CD4-positive, alpha-beta T cell treated with Interleukin-15 for 4 hours (primary cell): ENCODE measurements at regions not wholly inside any gene's neighbourhood (a gene's known extent, or its start where the extent isn't known, plus 50 kb on each side); places are given as distances from the start of the nearest gene placed in this dataset.
"Not testable (repeated sequence)": the region's sequence is repeated elsewhere in the genome, so short reads cannot be mapped to it uniquely, and the experiment has no call there.

Source experiments
- DNase-seq: peaks from one replicate; pipeline ENCODE4 v3.0.0-alpha.2; 2020; ENCODE audit warnings: low spot score

DNA sequence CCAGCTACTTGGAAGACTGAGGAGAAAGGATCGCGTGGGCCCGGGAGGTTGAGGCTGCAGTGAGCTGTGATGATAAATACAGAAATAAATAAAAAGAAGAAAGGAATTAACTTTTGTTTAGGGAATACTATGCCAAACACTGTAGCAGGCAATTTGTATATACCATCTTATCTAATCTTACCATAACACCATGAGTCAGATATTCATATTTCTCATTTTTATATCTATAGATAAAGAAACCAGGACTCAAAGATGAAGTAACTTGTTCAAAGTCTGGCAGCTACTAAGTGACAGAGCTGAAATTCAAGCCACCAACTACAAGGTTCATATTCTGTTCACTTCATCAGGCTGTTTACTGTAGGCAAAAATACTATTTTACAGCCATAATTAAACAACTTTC lies 119.2 kb upstream of the SLC39A10 start:
- no peak for DNase-seq

DNA sequence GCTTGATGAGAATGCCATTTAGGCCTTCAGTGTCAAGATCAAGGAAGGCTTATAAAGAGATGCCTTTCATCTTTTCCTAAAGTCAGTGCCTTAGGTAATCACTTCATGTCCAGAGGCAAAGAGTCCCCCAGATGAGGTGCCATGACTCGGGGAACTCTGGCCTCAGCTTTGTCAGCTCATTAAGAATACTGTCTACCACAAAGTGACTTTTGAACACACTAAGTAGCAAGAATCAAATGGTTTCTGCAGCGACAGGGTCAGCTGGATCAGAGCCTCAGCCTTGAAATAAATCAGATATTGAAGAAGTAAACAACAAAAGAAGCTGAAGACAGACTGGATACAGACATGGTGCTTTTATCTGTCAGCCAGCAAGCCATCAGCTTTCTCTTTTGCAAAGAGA lies 120.1 kb upstream of the SLC39A10 start:
- no peak for DNase-seq

DNA sequence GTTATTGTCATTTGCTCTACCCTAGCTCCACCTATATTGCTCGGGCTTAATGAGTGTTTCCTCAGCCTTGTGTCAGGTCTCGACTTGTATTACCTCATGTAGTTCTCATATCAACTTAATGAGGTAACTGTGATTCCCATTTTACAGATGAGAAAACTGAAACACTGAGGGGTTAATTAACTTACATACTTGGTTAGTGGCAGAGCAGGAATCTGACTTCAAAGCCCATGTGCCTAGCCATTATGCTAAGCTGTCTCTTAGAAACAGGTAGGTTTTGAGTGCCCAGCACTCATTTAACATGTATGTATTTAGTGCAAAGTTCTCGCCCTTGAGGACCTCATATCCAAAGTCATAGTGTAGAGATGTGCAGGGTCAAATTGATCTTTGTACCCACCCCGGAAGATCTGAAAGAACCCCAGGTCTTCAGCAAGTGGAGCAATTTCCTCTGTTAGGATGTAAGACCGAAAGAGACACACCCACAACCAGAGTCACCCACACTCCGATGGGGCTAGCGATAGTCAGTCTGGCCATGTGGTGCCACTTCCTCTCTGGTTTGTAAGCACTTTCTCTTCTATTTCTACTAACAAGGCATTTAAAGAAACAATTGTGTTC lies 121.0 kb upstream of the SLC39A10 start:
- peak; percentile 82 for DNase-seq

DNA sequence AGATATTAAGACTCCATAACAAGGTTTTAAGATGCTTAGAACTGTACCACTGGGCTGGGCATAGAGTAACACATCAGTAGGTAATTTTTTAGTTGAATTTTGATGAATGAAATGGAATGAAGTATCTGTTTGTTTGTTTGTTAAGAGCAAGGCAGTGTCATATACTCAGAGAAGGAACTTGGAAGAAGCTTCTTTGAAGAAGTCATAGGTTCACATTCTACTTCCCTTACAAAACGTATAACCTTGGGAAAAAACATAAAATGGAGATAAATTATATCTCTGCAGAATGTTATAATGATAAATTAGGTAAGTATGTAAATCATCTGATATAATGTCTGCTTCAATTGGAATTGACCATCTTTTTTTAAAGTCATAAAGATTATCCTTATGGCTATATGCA lies 122.1 kb upstream of the SLC39A10 start:
- DNase-seq: no peak

GRCh38 chr2:195533771-195534642 lies 123.0 kb upstream of the SLC39A10 start:
- peak; percentile 74 for DNase-seq

GRCh38 chr2:195532628-195533271 lies 124.3 kb upstream of the SLC39A10 start:
- DNase-seq: peak; percentile 71

GRCh38 chr2:195532255-195532627 lies 124.8 kb upstream of the SLC39A10 start:
- no peak for DNase-seq

DNA sequence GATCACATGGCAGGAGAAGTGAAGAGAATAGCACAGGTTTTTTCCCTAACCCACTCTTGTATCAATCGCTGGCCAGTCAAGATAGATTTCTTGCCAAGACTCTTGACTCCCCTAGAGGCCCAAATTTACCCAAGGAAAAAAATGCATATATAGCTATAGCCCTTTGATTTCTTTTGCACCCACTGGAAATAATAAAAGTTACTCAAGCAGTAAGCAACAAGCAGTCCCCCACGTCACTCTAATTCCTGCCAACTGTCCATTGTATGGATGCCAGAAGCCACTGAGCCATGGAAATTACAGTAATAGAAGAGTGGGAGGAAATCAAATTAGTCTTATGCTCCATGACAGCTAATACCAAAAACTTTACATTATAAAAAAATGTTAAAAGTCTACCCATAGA lies 125.3 kb upstream of the SLC39A10 start:
- no peak for DNase-seq

GRCh38 chr2:195523242-195523641 lies 133.8 kb upstream of the SLC39A10 start:
- not testable (repeated sequence) for DNase-seq

DNA sequence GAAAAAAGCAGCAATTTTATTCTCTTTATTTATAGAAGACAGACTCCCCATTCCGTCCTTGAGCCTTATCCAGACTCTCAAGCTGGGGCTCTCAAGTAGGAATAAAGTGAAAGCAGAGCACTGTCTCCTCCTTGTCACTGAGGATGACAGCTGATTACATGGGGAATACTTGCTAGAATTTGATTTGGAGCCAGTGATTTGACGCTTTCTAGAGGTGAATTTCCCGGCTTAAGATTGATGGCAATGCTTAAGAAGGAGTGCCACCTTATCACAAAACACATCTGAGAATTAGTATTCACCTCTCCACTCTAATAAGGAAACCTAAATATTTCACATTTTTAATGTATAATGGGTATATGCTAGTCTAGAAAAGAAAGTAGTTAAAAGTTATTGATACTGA lies 135.4 kb upstream of the SLC39A10 start:
- DNase-seq: no peak

DNA sequence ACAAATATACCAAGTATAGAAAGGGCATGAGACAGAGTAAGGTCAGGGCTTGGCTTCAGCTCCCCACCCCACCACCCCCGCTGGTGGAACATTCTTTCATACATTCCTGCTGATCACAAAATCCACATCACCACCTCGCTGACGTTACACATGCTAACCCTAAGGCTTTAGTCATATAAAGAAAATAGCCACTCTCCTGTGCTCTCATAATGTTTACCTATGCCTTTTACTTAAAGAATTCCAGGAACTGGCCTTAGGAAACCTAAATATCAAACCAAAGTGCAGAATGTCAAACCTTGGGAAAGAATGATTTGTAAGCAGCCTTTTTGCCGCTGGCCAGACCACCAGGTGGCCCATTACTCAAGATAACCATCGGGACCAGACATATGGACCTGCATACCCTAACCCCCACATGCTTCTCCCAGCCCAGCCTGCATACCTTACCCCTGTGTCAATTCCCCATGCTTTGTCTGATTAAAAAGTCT lies 136.3 kb upstream of the SLC39A10 start:
- no peak for DNase-seq

DNA sequence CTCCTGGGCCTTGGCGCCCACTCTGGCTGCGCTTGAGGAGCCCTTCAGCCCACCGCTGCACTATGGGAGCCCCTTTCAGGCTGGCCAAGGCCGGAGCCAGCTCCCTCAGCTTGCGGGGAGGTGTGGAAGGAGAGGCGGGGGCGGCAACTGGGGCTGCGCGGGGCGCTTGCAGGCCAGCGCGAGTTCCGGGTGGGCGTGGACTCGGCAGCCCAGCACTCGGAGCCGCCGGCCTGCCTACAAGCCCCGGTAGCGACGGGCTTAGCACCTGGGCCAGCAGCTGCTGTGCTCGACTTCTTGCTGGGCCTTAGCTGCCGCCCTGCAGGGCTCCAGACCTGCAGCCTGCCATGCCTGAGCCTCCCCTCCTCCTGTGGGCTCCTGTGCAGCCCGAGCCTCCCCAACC lies 141.5 kb upstream of the SLC39A10 start:
- DNase-seq: no peak

- no peak for DNase-seq
Measured at GRCh38 chr2:195514365-195514764, 142.7 kb upstream of the SLC39A10 start.

GRCh38 chr2:195513119-195513518 lies 143.9 kb upstream of the SLC39A10 start:
- DNase-seq: no peak

- no peak for DNase-seq
Measured at GRCh38 chr2:195509551-195509950, 147.5 kb upstream of the SLC39A10 start.

DNA sequence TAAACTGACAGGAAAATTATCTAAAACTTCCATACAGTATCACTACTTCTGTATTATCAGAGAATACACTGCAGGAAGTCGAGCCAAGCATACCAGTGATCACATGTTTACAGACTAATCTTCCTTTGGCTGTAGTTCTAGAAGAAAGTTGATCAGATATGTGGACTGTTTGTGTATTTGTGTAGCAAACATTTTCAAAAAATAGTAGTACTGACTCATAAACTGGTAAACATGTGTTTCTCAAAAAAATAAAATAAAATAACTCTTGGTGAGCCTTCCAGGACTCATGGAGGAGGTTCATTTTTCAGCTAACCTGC lies 148.9 kb upstream of the SLC39A10 start:
- no peak for DNase-seq

DNA sequence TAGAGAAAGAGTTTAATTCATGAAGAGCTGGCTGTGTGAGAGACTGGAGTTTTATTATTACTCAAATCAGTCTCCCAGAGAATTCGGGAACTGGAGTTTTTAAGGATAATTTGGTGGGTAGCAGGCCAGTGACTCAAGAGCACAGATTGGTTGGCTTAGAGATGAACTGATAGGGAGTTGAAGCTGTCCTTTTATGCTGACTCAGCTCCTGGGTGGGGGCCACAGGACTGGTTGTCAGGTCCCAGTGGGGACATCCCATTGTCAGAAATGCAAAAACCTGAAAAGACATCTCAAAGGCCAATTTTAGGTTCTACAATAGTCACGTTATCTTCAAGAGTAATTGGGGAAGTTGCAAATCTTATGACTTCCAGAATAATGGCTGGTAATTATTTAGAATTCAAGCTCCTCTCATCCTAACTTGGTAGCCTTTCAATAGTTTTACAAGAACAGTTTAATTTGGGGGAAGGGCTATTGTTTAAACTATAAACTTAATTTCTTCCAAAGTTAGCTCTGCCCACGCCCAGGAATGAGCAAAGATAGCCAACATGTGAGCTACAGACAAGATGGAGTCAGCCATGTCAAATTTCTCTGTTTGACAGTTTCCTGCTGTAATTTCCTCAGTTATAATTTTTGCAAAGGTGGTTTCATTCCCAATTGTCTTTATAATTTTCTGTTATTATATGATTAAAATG lies 149.4 kb upstream of the SLC39A10 start:
- DNase-seq: no peak

DNA sequence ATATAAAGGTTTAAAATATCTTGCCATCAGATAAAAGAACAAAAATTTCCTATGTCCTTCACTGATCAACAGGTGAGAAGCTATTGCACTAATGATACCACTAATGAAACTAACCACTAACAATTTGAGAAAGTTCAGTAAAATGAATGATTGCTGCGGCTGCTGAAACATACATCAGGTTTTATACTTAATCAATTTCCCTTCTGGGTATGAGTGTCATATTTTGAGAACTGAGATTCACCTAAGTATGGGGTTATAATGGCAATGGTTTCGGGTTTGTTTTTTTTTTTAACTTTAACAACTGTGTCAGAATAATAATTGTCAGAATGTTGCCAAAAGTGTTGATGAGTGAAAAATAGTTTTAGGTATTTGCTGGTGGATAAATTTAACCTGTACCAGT lies 151.3 kb upstream of the SLC39A10 start:
- no peak for DNase-seq

GRCh38 chr2:195503208-195503607 lies 153.8 kb upstream of the SLC39A10 start:
- DNase-seq: peak; percentile 45

DNA sequence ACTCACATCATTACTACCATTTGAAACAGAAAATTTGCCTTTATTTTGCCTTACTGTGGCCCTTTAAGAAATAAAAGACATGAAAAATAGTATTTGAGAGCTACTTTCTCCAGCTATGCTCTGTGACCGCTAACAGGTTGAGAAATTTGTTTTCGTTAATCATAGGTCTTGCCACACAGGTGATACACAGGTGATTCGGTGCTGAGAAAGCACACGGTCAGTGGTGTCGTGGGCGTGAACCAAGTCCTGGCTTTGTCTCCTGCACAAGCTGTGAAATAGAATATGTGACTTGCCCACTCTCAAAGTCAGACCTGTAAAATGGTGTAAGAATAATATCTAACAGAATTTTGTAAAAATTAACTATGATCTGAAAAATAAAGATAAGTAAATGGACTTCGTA lies 155.3 kb upstream of the SLC39A10 start:
- DNase-seq: no peak

DNA sequence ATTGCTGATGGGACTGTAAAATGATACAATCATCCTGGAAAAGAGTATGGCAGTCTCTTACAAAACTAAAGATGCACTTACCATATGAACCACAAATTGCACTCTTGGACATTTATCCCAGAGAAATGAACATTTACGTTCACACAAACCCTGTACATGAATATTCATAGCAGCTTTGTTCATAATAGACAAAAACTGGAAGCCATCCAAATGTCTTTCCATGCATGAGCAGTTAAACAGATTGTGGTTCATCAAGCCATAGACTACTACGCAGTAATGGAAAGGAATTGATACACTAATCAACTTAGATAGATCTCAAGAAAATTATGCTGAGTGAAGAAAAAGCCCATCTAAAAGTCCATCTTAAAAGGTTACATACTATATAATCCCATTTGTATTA lies 156.1 kb upstream of the SLC39A10 start:
- DNase-seq: no peak

- DNase-seq: no peak
Measured at GRCh38 chr2:195498839-195499490, 158.1 kb upstream of the SLC39A10 start.
